GM21367 (cell line): ENCODE measurements at regions not wholly inside any gene's neighbourhood (a gene's known extent, or its start where the extent isn't known, plus 50 kb on each side); places are given as distances from the start of the nearest gene placed in this dataset.
"Not testable (repeated sequence)": the region's sequence is repeated elsewhere in the genome, so short reads cannot be mapped to it uniquely, and the experiment has no call there.

ENCODE experiments used
- ATAC-seq: cut with Tn5 transposase; IDR thresholded peaks from one replicate; pipeline ENCODE4 v1.9.1; 2021; ENCODE audit not compliant: unreplicated experiment

DNA sequence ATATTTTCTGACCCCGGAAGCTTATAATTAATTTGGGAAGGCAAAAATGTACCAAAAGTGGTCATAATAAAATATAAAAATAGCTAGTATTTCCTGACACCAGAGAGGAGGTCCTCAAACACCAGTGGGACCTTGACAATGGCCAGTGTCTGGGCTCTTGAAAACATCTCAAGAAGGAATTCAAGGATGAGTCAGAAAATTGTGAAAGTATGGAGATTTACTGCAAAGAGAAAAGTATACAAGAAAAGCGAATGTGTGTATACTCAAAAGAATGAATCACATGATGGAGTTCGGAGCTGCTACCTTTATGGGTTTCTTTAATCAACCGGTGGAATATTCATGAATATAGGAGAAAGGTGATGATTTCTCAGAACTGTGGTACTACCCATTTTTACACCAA is 1709.0 kb upstream of the WWC1 start:
- no peak for ATAC-seq

DNA sequence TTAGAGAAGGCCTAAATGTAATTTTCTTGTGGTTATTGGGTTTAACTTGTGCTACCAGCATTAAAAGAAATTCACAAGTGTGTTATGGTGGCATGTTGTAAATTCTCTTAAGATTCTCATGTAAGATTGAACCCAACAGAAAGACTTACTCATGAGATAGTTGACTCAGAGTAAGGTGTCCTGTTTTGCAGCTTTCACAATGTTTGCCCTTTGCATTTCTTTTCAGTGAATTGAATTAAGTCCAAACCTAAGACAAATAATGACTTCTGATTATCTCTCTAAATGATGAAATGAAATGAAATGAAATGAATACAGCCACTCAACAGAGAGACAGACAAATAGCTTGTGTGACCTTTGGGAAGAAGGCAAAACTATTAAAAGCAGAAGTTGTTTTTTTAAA is 1696.9 kb upstream of the WWC1 start:
- no peak for ATAC-seq

DNA sequence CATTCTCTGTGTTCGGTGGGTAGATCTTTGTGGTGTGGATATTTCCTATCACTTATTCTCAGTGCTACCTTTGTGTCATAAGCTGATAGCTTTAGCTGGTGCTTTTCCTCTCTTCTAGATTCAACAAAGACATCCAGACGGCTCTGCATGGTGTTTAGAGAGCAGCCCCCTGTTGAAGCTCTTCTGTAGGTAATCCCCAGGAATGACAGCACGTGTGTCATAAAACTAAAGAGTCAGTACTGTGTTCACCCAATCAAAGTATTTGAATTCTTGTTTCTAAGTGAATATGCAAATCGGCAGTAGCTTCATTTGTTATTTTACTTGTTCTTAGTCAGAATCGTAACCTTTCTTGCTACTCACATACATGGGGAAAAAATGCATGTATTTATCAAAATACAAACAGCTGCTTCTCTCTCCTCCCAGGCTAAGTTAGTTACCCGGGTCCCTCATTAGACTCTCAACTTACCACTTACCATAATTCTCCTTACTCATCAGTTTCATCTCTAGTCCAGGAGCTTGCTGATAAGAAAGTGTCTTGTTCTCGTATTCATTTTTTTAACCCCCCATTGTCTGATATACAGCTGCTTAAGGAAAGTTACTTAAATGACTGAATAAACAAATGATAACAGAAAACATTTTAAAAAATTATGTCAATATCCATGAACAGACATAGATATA is 1696.0 kb upstream of the WWC1 start:
- no peak for ATAC-seq

DNA sequence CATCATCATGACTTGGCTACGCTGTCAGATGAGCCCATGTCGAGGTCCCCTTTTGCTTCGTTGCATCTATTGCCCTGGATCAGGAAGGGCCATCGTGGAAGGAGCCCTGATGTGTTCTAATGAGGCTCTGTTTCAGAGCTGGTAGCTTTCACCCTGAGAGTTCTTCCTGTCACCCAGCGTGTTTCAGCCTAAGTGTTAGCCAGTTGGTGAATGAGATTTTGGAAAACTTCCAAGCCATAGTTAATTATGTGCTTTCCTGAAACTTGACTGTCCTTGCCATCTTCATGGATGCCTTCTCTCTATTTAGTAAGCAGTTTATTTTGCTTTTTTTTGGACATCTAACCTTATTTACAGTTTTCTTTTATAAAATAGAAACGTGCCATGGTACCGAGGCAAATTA is 1695.4 kb upstream of the WWC1 start:
- no peak for ATAC-seq

DNA sequence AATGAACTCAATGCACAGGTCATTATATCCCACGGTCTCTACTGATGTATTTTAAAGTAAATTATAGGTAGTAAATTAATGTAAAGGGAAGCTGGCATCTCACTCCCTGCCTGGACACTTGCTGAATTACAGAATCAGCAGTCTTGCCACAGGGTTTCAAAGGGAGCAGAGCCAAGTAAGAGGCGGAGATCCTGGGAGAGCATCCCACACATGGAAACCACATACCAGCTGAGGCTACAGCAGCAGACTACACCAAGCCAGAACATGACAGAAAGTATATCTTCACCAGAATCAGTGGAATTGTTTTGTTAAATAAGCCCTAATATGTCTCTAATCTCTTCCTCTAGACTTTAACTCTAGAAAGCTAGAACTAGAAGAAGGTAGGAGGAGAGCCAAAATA is 1689.2 kb upstream of the WWC1 start:
- no peak for ATAC-seq

DNA sequence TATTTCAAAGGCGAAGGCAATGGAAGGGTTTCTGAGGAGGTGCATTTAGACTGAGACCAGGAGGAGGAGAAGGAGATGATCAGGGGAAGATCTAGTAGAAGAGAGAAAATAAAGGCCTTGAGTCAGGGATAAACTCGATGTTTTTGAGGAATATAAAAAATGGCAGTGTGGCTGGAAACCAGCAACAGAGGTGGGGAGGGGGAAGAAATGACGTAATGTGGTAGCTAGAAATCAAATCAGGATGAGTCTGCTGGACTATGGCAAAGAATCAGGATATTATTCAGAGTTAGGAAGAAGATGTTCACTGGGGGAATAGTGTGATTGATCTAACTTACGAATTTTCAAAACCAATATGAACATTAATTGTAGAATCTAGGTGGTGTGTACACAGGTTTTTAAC is 1673.9 kb upstream of the WWC1 start:
- ATAC-seq: no peak

DNA sequence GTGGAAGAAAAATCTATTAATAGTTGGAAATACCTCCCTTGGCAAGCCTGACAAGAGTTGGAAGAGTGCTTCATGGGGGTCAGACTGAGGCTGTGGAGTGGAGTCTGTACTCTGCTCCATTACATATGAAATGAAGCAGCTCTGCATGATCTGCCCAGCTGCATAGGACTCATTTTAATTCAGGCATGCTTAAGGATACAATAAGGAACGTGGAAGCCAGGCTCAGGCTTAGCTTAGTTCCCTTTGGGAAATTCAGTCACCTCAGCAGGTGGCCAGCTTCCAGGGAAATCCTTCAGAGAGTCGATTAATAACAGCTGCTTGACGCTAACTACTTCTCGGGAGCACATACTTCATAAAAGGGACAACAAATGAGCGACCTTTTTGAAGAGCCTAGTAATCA is 1672.9 kb upstream of the WWC1 start:
- ATAC-seq: no peak

DNA sequence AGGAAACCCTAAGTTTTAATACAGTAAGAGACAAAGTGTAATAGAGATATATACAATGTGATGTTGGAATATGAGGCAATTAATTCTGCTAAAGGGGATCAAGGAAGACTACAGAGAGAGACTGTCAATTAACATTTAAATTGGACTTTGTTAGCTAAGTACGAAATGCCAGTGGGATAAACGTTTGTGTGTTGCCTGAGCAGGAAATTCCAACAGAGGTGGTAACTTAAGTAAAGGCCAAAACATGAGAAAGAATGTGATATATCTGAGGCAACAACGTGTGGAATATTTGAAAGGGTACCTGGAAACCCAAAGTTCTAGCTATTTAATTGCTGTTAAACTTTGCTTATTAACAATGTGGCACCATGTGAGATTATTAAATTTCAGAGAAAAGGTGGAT is 1666.9 kb upstream of the WWC1 start:
- no peak for ATAC-seq

DNA sequence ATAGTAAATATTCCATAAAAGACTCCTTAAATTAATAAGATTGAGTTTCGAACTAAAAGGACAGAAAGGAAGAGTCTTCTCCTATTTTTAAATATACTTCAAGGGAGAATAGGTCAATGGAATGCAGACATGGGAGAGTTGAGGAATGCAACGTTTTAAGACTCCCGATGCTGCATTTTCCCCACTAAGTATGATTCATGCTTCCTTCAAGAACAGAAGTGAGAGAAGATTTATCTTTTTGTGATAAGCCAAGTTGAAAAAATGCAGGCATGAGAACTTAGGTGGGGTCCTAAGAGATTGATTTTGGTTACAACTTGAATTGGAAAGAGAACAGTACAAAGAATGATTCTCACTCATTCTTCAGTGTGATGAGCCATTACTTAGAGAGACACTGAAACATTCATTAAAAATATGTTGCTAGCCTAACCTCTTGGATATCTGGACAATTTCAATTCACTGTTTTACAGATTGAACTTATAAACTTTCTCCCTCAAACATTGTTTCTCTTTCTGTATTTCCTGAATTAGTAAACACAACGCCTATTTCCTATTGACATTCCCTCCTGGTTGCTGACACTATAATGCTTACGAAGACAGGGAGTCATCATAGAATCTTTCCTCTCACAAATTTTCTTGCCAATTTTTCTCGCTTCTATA is 1666.1 kb upstream of the WWC1 start:
- ATAC-seq: no peak

DNA sequence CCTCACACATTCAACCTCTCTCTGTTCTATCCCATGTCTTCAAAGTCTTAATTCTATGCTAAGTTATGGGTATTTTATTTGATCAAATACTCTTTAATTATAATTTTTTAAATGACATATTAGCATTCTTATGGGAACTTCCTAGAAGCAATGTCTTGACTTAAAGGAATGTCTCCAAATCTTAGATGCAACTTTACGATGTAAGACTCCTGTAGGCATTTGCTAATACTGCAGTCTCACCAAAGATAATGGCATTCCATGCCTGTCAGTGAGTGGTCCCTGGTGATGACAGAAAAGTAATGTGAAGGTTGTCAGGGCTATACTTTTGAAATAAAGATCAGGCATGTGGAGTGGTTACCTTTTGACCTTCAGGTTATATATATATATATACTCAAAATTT is 1654.2 kb upstream of the WWC1 start:
- ATAC-seq: no peak

DNA sequence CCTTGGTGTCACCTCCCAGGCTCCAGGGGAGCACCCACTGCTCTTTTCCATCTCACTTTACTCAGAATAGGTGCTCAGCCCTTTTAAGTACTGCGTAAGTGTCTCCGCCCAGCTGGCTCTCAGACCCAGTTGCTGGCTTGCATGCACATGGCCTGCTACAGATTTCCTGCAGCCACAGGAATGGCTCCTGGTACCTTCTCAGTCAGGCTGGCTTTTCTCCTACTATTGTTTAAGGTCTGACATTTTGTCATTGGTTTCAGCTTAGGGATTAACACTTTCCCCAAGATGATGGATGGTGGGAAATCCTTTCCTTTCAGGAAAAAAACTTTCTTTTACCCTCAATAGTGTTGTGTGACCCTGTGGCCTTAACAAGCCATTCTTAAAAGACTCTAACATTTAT is 1652.3 kb upstream of the WWC1 start:
- ATAC-seq: no peak

DNA sequence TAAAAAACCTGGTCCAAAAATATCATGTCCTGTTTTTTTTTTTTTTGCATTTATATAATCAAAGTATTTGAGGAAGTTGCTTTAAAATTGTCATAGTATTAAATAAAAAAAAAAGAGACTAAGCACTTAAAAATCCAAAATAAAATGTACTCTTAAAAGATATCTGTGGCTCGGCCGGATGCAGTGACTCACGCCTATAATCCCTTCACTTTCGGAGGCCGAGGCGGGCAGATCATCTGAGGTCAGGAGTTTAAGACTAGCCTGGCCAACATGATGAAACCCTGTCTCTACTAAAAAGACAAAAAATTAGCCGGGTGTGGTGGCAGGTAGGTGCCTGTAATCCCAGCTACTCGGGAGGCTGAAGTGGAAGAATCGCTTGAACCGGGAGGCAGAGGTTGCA is 1651.3 kb upstream of the WWC1 start:
- not testable (repeated sequence) for ATAC-seq

DNA sequence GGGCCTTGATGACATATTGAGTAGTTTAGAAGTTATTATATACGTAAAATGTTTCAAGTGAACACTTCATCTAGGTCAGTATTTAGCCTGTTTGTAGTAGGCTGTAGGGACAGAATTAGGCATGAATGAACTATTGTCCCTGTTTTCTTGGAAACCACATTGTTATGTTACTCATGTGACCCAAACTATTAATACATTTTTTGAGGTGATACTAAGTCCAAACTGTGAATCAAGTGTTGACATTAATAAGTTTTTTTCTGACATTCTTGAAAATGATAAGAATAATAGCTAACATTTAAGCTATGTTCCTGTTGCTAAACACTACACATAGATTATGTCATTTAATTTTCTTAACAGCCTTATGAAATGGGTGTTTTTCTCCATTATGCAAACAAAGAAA is 1642.7 kb upstream of the WWC1 start:
- ATAC-seq: no peak

DNA sequence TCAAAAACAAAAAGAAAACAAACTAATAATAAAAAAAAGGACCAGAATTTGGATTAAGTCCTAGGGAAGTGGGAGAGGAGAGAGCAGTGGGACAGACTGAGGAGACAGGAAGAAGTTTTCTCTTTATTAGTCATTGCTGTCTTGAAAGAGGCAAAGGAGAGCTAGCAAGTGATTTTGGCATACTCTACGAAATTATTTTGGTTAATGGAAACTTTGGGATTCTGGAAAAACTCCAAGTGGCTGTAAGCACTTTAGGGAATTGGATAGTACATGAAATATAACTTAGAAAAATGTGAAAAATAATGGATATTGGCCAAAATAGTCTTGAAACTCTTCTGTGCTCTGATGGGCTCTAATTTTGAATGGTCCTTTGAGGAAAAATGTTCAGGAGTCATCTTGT is 1641.8 kb upstream of the WWC1 start:
- no peak for ATAC-seq

DNA sequence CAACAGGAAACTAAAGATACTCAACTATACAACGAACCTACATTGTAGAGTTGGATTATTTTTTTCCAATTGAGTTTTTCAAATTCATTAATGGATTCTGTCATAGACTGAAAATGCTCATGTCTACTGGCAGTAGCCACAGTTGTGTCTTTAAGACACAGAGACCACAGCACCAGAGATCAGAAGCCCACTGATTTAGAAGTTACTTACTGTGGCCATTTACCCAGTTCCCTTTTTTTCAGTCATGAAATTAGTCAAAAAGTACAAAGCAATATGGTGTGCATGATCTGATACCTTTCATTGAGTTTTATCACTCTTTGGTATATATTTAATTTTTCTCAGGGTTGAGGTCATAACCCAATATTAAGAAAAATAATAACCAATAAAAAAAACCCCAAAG is 1640.2 kb upstream of the WWC1 start:
- no peak for ATAC-seq

DNA sequence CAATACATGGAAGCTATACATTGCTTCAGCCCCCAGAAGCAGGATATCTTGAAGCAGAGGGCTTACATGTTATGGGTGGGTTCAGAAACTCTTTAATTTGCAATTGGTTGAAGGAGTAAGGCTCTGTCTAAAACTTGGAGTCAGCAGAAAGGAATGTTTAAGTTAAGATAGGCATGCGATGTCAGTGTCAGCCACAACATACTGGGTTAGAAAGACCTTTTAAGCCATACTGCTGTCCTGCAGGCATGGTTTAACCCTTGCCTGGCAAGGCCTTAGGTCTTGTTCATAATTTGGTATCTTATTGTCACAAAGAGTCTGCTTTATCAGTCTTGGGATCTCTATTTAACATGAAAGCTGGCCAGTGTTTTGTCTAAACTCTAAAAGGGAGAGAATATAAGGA is 1619.6 kb upstream of the WWC1 start:
- ATAC-seq: no peak

DNA sequence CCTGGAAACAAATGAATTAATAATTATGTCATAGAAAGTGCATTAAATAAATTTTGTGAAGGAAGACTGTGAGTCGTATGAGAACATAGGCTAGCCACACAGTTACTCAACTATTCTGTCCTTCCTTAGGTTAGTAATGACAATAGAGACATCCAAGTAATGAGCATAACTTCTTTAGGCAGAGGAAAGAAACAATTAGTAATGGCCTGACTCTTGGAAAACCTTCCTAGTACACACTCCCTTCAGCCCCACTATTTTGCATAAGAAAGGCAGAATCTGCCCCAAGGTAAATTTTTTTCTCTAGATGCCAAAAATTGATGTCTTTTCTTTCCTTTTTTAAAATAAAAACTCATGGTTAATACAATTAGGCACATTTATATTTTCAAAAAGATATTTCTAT is 1619.0 kb upstream of the WWC1 start:
- ATAC-seq: no peak

DNA sequence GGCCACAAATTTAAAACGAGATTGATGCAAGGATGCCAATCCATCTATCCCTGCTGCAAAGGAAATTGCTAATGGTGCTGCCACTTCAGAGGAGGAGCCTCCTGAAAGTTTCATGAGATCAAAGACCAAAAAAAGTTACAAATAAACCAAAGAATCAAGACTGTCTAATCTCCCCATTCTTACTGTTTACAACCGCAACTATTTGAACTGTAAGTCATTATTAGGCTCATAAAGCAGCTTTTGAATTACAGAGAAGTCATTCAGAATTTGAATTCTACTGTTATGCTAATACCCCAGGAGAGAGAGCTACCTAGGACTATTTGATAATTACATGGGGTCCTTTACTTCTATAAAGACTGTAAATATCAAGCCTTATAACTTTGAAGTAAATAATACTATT is 1613.6 kb upstream of the WWC1 start:
- ATAC-seq: no peak

DNA sequence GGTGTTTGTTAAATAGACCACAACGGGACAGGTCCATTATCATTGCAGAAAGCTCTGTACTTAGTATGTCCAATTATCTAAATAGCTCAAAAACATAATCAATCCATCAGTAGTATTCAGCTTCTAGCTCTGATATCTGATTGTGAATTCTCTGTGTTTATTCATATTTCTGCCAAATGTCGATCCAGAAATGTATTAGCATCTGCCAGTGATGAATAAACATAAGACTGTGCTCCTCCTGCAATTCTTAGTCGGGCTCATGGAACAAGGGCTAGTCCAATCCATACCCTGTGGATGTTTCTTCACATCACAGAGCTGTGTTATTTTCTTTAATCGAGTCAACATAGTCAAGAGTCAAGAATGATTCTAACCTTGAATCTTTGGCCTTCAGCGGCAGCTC is 1612.1 kb upstream of the WWC1 start:
- ATAC-seq: no peak

DNA sequence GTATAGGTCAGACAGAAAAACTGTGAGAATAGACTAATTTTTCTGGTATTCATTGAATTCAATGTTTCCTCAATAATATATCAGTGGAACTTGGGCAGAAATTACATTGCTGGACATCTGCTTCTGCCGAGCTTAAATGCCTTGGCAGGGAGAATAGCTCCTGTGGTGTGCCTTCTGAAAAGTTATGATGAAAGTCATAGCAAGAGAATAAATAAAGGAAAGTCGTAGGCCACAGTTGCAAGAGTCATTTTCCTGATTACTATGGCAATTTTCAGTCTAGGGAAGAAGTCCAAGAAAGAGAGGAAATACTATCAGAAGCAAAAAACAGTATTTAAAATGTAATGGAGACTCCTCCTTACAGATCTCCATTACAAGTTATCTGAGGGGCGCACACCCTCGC is 1596.1 kb upstream of the WWC1 start:
- no peak for ATAC-seq

DNA sequence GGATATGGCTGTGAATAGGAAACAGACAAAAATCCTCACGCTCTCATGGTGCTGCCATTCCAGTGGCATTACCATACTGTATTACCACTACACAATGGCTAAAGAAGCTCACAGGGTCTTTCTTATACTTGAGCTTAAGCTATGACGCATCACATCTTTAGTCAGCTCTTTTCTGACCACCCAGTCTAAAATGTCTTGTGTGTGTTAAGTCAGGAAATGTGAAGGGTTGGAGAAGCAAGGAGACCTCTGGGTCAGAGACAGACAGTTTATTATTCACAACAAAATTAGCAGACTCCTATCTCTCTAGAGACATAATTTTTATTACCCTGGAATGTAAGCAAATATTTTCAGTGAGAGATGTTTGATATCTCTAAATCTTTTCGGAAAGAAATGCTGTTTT is 1583.2 kb upstream of the WWC1 start:
- no peak for ATAC-seq

DNA sequence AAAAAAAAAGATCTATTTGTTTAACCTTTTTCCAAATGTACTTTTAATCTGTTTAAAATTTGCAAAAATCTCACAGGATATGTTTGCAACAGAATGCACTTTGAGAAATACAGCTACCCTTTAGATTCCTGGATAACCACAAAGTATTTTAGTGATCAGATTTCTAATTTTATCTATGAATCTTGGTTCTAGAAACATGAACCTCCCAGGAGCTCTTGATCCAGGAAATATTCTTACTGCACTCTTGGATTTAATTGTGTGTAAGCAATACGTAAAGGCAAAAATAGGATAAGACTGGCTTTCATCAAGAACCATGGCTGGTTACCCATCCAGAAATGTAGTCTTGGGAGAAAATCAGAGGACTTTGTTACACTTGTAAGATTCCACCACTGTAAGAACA is 1581.8 kb upstream of the WWC1 start:
- ATAC-seq: no peak

DNA sequence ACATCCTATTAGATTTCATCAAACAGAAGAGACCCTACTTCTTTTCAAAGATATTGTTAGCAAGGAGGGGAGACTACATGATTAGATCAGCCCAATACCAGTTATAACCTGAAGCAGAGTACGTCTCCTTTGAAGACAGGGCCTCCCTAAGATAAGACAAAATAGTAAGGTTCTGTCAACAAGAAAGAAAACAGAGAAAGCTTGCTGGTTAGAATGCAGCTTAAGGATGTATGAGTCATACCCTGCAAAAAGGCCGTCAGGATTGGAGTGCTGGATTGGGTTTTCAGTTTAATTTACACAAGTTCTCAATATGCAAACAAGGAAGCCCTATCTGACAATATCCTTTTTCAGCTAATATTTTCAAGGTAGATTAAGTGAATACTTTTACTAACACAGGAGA is 1581.2 kb upstream of the WWC1 start:
- no peak for ATAC-seq
